SKM-1 (cell line): ENCODE measurements at regions not wholly inside any gene's neighbourhood (a gene's known extent, or its start where the extent isn't known, plus 50 kb on each side); places are given as distances from the start of the nearest gene placed in this dataset.
"Not testable (repeated sequence)": the region's sequence is repeated elsewhere in the genome, so short reads cannot be mapped to it uniquely, and the experiment has no call there.

ENCODE experiments used
- DNase-seq: peaks from one replicate; lab custom pipeline; 2025; ENCODE audit not compliant: unreplicated experiment; lab: John Stamatoyannopoulos, UW

GRCh38 chr3:109982201-109982600 is 644.9 kb upstream of the DPPA4 start:
- no peak for DNase-seq

- no peak for DNase-seq
Measured at GRCh38 chr3:109984976-109985375, 647.6 kb upstream of the DPPA4 start.

- no peak for DNase-seq
Measured at GRCh38 chr3:109985943-109986555, 648.7 kb upstream of the DPPA4 start.

- DNase-seq = no peak
Measured at GRCh38 chr3:109994853-109995252, 657.5 kb upstream of the DPPA4 start.

- no peak for DNase-seq
Measured at GRCh38 chr3:109995377-109995776, 658.0 kb upstream of the DPPA4 start.

GRCh38 chr3:110001905-110002304 is 664.6 kb upstream of the DPPA4 start:
- not testable (repeated sequence) for DNase-seq

- no peak for DNase-seq
Measured at GRCh38 chr3:110006913-110007312, 669.6 kb upstream of the DPPA4 start.

GRCh38 chr3:110015231-110015963 is 678.1 kb upstream of the DPPA4 start:
- no peak for DNase-seq

GRCh38 chr3:110016235-110016815 is 679.0 kb upstream of the DPPA4 start:
- DNase-seq = no peak

GRCh38 chr3:110017304-110017703 is 680.0 kb upstream of the DPPA4 start:
- DNase-seq = no peak

GRCh38 chr3:110021659-110022058 is 684.3 kb upstream of the DPPA4 start:
- no peak for DNase-seq

GRCh38 chr3:110023022-110023421 is 685.7 kb upstream of the DPPA4 start:
- DNase-seq = not testable (repeated sequence)

GRCh38 chr3:110026421-110026820 is 689.1 kb upstream of the DPPA4 start:
- no peak for DNase-seq

GRCh38 chr3:110027446-110028080 is 690.2 kb upstream of the DPPA4 start:
- no peak for DNase-seq

- DNase-seq = no peak
Measured at GRCh38 chr3:110031975-110032374, 694.6 kb upstream of the DPPA4 start.

- no peak for DNase-seq
Measured at GRCh38 chr3:110059431-110059830, 722.1 kb upstream of the DPPA4 start.

GRCh38 chr3:110062716-110063115 is 725.4 kb upstream of the DPPA4 start:
- DNase-seq = no peak

- DNase-seq = no peak
Measured at GRCh38 chr3:110063178-110063577, 725.8 kb upstream of the DPPA4 start.

- DNase-seq = no peak
Measured at GRCh38 chr3:110066206-110066605, 728.9 kb upstream of the DPPA4 start.

GRCh38 chr3:110067527-110067926 is 730.2 kb upstream of the DPPA4 start:
- no peak for DNase-seq

GRCh38 chr3:110069761-110070160 is 732.4 kb upstream of the DPPA4 start:
- DNase-seq = no peak
